Vagina (tissue), 2 donors: ENCODE measurements at regions not wholly inside any gene's neighbourhood (a gene's known extent, or its start where the extent isn't known, plus 50 kb on each side); places are given as distances from the start of the nearest gene placed in this dataset.

Source experiments
- POLR2AphosphoS5 ChIP-seq, 2 donors: sonication (generic); formaldehyde crosslinking; IDR thresholded peaks; one replicate each; pipeline ENCODE4 v1.9.0; 2017; ENCODE audit warnings: antibody characterized with exemption in 2 of 2, mild to moderate bottlenecking in 2 of 2, low read depth in 1 of 2; ENCODE audit not compliant: insufficient read depth in 1 of 2
- TF ChIP-seq, protein P1 (sequence below), 3 experiments: fragments of 450-650 bp in 2 of 3; fragments of 200-600 bp in 1 of 3; sonication (generic) in 1 of 3; IDR thresholded peaks; one replicate each; pipeline ENCODE4 v1.5.1; 2017 to 2019; ENCODE audit warnings: antibody characterized with exemption in 3 of 3, mild to moderate bottlenecking in 2 of 3, moderate library complexity in 2 of 3

DNA sequence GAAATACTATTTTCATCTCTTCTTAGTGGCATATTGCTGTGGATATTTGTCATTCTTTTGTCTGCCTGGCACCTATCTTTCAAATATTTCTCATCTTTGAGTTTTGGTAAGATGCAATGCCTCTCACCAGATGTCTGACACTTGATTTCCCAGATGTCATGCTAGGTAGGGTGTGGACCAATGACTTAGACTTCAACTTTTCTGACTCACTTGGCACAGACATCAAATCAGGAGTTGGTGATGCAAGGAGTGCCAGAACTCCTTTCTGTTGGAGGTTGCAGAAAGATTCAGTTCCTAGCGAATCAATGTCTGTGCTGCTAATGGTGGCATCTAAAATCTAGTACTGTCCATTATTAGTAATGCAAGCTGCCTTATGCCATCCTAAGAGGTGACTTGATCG is 216.9 kb upstream of the FERD3L start:
- TF ChIP-seq, protein P1, sequence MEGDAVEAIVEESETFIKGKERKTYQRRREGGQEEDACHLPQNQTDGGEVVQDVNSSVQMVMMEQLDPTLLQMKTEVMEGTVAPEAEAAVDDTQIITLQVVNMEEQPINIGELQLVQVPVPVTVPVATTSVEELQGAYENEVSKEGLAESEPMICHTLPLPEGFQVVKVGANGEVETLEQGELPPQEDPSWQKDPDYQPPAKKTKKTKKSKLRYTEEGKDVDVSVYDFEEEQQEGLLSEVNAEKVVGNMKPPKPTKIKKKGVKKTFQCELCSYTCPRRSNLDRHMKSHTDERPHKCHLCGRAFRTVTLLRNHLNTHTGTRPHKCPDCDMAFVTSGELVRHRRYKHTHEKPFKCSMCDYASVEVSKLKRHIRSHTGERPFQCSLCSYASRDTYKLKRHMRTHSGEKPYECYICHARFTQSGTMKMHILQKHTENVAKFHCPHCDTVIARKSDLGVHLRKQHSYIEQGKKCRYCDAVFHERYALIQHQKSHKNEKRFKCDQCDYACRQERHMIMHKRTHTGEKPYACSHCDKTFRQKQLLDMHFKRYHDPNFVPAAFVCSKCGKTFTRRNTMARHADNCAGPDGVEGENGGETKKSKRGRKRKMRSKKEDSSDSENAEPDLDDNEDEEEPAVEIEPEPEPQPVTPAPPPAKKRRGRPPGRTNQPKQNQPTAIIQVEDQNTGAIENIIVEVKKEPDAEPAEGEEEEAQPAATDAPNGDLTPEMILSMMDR (IDR thresholded peaks at IDR 0.05) = no peak
- TF ChIP-seq POLR2AphosphoS5 (IDR thresholded peaks at IDR 0.05; ENCODE audit: insufficient read depth in 1 of 2, low read depth in 1 of 2) = no peak
